ENCODE measurements at regions not wholly inside any gene's neighbourhood (a gene's known extent, or its start where the extent isn't known, plus 50 kb on each side); places are given as distances from the start of the nearest gene placed in this dataset.

DNA sequence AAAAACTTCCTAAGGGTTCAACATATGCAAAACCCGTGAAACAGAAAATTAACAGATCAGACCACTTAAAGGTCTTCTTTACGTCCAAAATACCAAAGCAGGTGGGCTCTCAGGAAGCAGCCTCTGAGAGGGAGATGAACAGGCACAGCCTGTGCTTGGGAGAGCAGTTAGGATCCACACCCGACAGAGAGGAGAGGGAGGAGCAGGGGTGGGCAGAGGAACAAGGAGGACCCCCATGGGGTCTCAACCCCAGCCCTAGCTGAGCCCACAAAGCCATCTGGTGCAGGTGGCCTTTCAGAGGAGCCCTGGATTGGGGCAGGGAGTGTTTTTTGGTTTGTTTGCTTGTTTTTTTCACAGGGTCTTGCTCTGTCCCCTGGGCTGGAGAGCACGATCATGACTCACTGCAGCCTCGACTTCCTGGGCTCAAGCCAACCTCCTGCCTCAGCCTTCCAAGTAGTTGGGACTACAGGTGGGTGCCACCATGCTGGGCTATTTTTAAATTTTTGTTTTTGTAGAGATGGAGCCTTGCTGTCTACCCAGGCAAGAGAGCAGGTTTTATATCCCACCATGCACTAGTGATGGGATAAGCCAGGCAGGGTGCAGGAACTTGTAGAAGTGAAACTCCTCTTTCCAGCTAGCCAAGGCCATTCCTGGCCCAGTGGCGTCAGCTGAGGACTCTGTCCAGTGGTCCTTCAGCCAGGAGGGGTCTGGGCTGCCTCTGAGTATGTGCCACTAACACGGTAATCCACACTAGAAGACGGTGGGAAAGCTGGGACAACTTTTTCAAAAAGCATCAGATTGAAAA, 154.1 kb upstream of the HDAC4 start:
- TF ChIP-seq, protein P1, sequence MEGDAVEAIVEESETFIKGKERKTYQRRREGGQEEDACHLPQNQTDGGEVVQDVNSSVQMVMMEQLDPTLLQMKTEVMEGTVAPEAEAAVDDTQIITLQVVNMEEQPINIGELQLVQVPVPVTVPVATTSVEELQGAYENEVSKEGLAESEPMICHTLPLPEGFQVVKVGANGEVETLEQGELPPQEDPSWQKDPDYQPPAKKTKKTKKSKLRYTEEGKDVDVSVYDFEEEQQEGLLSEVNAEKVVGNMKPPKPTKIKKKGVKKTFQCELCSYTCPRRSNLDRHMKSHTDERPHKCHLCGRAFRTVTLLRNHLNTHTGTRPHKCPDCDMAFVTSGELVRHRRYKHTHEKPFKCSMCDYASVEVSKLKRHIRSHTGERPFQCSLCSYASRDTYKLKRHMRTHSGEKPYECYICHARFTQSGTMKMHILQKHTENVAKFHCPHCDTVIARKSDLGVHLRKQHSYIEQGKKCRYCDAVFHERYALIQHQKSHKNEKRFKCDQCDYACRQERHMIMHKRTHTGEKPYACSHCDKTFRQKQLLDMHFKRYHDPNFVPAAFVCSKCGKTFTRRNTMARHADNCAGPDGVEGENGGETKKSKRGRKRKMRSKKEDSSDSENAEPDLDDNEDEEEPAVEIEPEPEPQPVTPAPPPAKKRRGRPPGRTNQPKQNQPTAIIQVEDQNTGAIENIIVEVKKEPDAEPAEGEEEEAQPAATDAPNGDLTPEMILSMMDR (IDR thresholded peaks at IDR 0.05), result no peak
- no peak for TF ChIP-seq POLR2A (IDR thresholded peaks at IDR 0.05)
- TF ChIP-seq EP300 (IDR thresholded peaks at IDR 0.05), result no peak
- no peak for TF ChIP-seq POLR2AphosphoS5 (IDR thresholded peaks at IDR 0.05)

All from suprapubic skin (tissue), 4 donors.